ENCODE measurements at regions not wholly inside any gene's neighbourhood (a gene's known extent, or its start where the extent isn't known, plus 50 kb on each side); places are given as distances from the start of the nearest gene placed in this dataset.

GRCh38 chr4:178140326-178140915, 698.2 kb upstream of the AGA start:
- Histone ChIP-seq H3K27ac (no peak overlapping the region), H3K4me3 (no peak overlapping the region), H3K27me3 (replicated peaks in 1 of 7) (no peaks in the 10 kb centered on the region), H3K36me3 (no peaks in the 10 kb centered on the region), H3K4me1 (no peaks in the 10 kb centered on the region), H3K9me3 (peaks cover 0 to 69% (median 28%) of the 10 kb centered on the region in 8 donors)
- 89 to 97% (median 91%) methylated on average over 10 to 11 of the region's 11 CpGs for WGBS, 5 donors
- DNase-seq = no peak
- intact Hi-C loops (cut with DNase I; ENCODE audit: low total_unique reads) = no loop called here
- no peak for TF ChIP-seq POLR2AphosphoS5 (IDR thresholded peaks at IDR 0.05)
- TF ChIP-seq CTCF (IDR thresholded peaks at IDR 0.05 in 8 of 11, conservative IDR thresholded peaks at IDR 0.05 in 3 of 11) = no peak
- TF ChIP-seq POLR2A (IDR thresholded peaks at IDR 0.05) = no peak

GRCh38 chr4:178142724-178143123, 700.5 kb upstream of the AGA start:
- intact Hi-C loops (cut with DNase I; ENCODE audit: low total_unique reads) = no loop called here
- H3K36me3 ChIP-seq = no peaks in the 10 kb centered on the region
- H3K4me3 ChIP-seq = no peak overlapping the region
- no peaks in the 10 kb centered on the region for H3K27me3 ChIP-seq (replicated peaks in 1 of 7)
- H3K4me1 ChIP-seq = no peaks in the 10 kb centered on the region
- WGBS, 5 donors = 89 to 93% (median 92%) methylated on average over 8 of the region's 8 CpGs
- TF ChIP-seq POLR2A (IDR thresholded peaks at IDR 0.05) (no peak), CTCF (IDR thresholded peaks at IDR 0.05 in 8 of 11, conservative IDR thresholded peaks at IDR 0.05 in 3 of 11) (no peak), POLR2AphosphoS5 (IDR thresholded peaks at IDR 0.05) (no peak)
- peaks cover 0 to 56% (median 24%) of the 10 kb centered on the region in 8 donors for H3K9me3 ChIP-seq
- no peak for DNase-seq
- H3K27ac ChIP-seq = no peak overlapping the region

- H3K27ac ChIP-seq = no peak overlapping the region
- TF ChIP-seq CTCF (IDR thresholded peaks at IDR 0.05 in 8 of 11, conservative IDR thresholded peaks at IDR 0.05 in 3 of 11) = no peak
- TF ChIP-seq POLR2A (IDR thresholded peaks at IDR 0.05) = no peak
- TF ChIP-seq POLR2AphosphoS5 (IDR thresholded peaks at IDR 0.05) = no peak
- no peaks in the 10 kb centered on the region for H3K27me3 ChIP-seq (replicated peaks in 1 of 7)
- DNase-seq = no peak
- no peaks in the 10 kb centered on the region for H3K4me1 ChIP-seq
- H3K9me3 ChIP-seq = peaks cover 0 to 7% (median under 1%) of the 10 kb centered on the region in 8 donors
- H3K36me3 ChIP-seq = no peaks in the 10 kb centered on the region
- 74 to 90% (median 81%) methylated on average over 2 of the region's 2 CpGs for WGBS, 5 donors
- H3K4me3 ChIP-seq = no peak overlapping the region
- intact Hi-C loops (cut with DNase I; ENCODE audit: low total_unique reads) = no loop called here
Measured at GRCh38 chr4:178148106-178148505, 705.9 kb upstream of the AGA start.

- no peak for DNase-seq
- TF ChIP-seq POLR2AphosphoS5 (IDR thresholded peaks at IDR 0.05) (no peak), POLR2A (IDR thresholded peaks at IDR 0.05) (no peak), CTCF (IDR thresholded peaks at IDR 0.05 in 8 of 11, conservative IDR thresholded peaks at IDR 0.05 in 3 of 11) (no peak)
- 70 to 76% (median 74%) methylated on average over 11 of the region's 11 CpGs for WGBS, 5 donors
Measured at GRCh38 chr4:178165251-178165950, 723.2 kb upstream of the AGA start.

More at GRCh38 chr4:178165251-178165950, 723.2 kb upstream of the AGA start:
- intact Hi-C loops (cut with DNase I; ENCODE audit: low total_unique reads) = no loop called here
- Histone ChIP-seq H3K4me3 (no peak overlapping the region), H3K27me3 (replicated peaks in 1 of 7) (no peaks in the 10 kb centered on the region), H3K4me1 (no peaks in the 10 kb centered on the region), H3K9me3 (peaks cover 0 to 33% (median 19%) of the 10 kb centered on the region in 8 donors), H3K27ac (no peak overlapping the region), H3K36me3 (no peaks in the 10 kb centered on the region)
